ENCODE measurements at regions not wholly inside any gene's neighbourhood (a gene's known extent, or its start where the extent isn't known, plus 50 kb on each side); places are given as distances from the start of the nearest gene placed in this dataset.

- no peak for TF ChIP-seq CTCF (IDR thresholded peaks at IDR 0.05; ENCODE audit: insufficient read depth, low read length)
Observed at GRCh38 chr15:46059921-46060594, 425.2 kb downstream of the SQOR start.

GRCh38 chr15:46061002-46061401 is 426.2 kb downstream of the SQOR start:
- TF ChIP-seq CTCF (IDR thresholded peaks at IDR 0.05; ENCODE audit: insufficient read depth, low read length): no peak
- H3K4me3 ChIP-seq (ENCODE audit: low read depth, low read length): no peak overlapping the region
- DNase-seq (ENCODE audit: low read depth): no peak

More at GRCh38 chr15:46059921-46060594, 425.2 kb downstream of the SQOR start:
- no peak for DNase-seq (ENCODE audit: low read depth)
- no peak overlapping the region for H3K4me3 ChIP-seq (ENCODE audit: low read depth, low read length)

GRCh38 chr15:46077220-46077619 is 442.4 kb downstream of the SQOR start:
- no peak overlapping the region for H3K4me3 ChIP-seq (ENCODE audit: low read depth, low read length)
- no peak for TF ChIP-seq CTCF (IDR thresholded peaks at IDR 0.05; ENCODE audit: insufficient read depth, low read length)
- DNase-seq (ENCODE audit: low read depth): no peak

GRCh38 chr15:46079046-46079445 is 444.2 kb downstream of the SQOR start:
- no peak overlapping the region for H3K4me3 ChIP-seq (ENCODE audit: low read depth, low read length)
- DNase-seq (ENCODE audit: low read depth): no peak
- no peak for TF ChIP-seq CTCF (IDR thresholded peaks at IDR 0.05; ENCODE audit: insufficient read depth, low read length)

GRCh38 chr15:46080016-46080415 is 445.2 kb downstream of the SQOR start:
- TF ChIP-seq CTCF (IDR thresholded peaks at IDR 0.05; ENCODE audit: insufficient read depth, low read length): no peak
- no peak overlapping the region for H3K4me3 ChIP-seq (ENCODE audit: low read depth, low read length)
- DNase-seq (ENCODE audit: low read depth): no peak

- no peak for TF ChIP-seq CTCF (IDR thresholded peaks at IDR 0.05; ENCODE audit: insufficient read depth, low read length)
- no peak overlapping the region for H3K4me3 ChIP-seq (ENCODE audit: low read depth, low read length)
- no peak for DNase-seq (ENCODE audit: low read depth)
Observed at GRCh38 chr15:46088486-46089445, 453.9 kb downstream of the SQOR start.

All from fibroblast of the aortic adventitia (primary cell).